NCI-H2107 treated with DMSO at 0.1 percent for 48 hours (cell line): ENCODE measurements at regions not wholly inside any gene's neighbourhood (a gene's known extent, or its start where the extent isn't known, plus 50 kb on each side); places are given as distances from the start of the nearest gene placed in this dataset.

Experiments
- DNase-seq: peaks from one replicate; lab custom pipeline; 2025; ENCODE audit not compliant: unreplicated experiment; lab: John Stamatoyannopoulos, UW

DNA sequence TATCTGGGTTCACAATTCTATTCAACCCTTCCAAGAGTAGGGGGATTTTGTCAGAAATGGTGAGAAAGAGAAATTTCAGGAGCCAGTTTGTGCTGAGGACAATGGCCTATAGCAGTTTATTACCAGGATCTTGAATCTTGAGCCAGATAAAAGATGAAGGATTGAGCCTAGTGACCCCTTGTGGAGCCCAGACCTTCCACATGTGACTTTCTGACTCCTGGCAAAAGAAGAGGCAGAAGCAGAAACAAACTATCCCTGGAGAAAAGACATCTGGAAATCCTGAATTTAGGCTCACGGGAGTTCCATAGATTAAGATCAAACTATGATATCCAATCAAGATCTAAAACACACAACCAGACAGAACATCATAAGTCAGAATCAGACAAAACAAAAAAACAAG is 60.9 kb upstream of the CHRM2 start:
- DNase-seq: no peak

DNA sequence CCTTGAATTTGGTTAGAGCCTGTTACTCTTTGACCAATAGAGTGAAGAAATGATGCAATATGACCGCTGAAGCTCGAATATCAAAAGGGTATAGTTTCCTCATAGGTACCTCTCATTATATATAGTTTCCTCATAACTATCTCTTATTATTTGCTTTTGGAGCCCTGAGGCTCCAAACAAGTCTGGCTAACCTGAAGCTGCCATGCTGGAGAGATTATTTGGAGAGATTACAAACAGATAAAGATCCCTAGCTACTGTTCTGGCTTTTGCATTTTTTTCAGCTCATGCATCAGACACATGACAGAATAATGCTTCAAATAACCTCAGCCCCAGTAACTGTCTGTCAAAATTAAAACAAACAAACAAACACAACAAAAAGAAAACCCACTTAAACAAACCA is 65.4 kb upstream of the CHRM2 start:
- no peak for DNase-seq

DNA sequence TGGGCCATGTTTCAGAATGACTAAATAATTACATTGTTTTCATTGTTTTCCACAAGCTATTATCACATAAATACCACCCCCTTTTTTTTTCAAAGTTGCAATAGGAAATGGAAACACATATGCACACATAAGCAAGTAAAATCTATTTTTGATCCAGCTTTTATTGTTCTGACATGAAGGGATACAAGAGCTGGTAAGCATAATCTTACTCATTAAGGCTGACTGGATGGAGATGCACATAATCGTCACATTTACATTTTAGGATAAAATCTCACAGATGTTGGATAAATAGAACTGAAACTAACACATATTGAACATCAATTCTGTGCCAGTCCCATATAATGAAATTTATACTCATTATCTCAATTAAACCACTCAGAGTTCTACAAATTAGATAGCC is 84.5 kb upstream of the CHRM2 start:
- DNase-seq: no peak

DNA sequence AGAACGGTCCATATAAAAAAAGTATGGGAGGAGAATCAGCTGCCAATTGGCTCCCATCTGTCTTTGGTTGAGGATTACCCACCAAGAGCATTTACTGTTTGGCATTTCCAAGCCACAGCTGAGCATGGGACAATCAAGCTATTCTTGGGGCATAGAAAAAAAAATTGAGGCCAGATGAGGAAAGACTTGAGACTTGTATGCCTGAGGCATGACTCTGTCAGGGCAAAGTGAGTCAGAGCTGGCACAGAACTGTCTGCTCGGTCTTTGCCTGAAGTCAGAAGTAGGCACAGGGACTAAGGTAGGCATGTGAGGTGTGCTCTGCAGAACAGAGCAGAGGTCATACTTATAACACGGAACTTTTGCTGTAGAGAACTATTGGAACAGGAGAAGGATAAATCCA is 126.5 kb upstream of the CHRM2 start:
- DNase-seq: no peak

DNA sequence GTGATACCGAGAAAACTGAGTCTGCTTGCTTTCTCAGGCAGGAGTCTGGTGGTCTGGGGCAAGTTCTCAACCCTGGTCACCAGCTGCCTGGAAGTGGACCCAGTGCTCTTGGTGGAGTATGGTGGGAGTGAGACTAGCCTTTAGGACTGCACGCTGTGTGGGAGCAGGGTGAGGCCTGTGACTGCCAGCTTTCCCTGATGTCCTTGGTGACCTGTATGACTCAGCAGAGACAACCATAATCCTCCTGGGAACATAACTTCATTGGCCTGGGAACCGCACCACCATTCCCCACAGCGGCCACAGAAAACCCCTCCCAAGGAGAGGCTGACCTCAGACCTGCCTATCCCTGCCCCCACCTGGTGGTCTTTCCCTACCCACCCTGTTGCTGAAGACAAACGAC is 139.5 kb upstream of the CHRM2 start:
- no peak for DNase-seq

DNA sequence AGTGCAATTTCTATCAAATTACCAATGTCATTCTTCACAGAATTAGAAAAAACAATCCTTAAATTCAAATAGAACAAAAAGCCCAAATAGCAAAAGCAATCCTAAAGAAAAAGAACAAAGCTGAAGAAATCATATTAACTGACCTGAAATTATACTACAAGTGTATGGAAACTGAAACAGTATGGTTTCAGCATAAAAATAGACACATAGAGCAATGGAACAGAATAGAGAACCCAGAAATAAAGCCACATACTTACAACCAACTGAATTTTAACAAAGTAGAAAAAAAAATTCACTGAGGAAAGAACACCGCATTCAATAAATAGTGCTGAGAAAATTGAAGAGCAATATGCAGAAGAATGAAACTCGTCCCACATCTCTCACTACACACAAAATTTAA is 142.0 kb upstream of the CHRM2 start:
- no peak for DNase-seq

DNA sequence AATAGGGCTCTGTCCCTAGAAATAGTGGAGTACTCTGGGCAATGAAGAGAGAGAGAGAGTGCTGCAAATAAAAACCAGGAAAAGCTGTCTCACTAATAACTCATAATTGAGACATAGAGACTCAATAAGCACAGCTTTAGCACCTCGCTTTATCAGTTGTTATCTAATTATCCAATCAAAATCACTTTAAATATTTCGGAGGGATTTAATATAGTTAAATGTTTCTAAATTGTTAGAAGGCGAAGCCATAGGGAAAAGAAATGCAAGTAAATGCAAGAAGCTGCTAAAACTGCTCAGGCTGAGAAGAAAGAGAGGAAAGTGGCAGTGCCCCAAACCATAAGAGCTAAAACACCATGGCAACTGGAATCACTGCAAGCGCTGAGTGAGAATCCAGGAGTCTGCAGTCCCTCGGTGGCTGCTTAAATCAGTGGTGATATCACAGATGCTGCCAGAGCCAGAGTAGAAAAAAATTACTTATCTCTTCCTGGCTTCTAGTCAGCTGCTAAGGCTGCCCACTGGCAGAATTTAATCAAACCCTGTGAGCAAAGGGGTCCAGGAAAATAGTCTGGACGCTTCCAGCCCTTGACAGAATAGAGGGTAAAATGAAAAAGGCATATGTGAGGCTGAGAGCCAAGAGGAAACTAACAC is 150.4 kb upstream of the CHRM2 start:
- no peak for DNase-seq

DNA sequence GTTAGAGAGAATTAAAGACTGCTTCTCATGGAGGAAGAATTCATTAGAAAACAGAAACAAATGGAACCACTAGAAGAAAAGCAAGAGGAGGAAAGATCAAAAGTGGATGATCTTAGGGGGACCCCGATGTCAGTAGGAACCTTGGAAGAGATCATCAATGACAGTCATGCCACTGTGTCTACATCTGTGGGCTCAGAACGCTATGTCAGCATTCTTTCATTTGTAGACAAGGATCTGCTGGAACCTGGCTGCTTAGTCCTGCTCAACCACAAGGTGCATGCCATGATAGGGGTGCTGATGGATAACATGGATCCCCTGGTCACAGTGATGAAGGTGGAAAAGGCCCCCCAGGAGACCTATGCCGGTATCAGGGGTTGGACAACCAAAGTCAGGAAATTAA is 154.4 kb upstream of the CHRM2 start:
- no peak for DNase-seq

DNA sequence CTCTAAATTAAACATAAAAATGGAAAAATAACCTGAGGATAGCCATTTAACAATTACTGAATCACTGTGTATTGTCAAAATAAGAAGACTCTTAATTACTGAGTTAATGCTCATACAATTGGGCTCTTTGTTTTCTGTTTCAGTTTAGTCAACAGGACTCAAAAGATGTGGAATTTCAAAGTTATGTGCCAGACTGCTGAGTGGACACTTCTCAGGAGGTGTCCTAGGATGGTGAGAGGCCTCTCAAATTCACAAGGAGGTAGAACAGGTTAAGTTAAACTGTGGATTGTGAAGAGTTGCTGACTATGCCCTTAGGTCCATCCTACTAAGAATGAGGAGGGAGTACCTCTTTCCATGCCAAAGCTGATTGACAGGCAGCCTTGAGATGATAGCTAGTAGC is 157.7 kb upstream of the CHRM2 start:
- DNase-seq: no peak

DNA sequence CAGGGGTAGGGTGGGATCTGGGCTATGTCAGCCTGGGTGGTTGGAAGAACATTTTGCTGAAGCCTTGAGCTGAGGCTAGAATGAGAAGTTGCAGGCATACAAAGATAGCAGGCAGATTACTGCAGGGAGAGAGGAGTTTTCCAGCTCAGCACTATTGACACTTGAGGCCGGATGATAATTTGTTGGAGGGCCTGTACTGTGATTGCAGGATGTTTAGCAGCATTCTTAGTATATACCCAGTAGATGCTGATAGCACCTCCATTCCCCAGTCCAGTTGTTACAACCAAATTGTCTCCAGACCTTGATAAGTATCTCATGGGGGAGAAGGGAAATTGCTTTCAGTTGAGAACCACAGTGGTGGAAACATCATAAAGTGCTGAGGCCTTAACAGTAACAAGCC is 158.6 kb upstream of the CHRM2 start:
- no peak for DNase-seq

DNA sequence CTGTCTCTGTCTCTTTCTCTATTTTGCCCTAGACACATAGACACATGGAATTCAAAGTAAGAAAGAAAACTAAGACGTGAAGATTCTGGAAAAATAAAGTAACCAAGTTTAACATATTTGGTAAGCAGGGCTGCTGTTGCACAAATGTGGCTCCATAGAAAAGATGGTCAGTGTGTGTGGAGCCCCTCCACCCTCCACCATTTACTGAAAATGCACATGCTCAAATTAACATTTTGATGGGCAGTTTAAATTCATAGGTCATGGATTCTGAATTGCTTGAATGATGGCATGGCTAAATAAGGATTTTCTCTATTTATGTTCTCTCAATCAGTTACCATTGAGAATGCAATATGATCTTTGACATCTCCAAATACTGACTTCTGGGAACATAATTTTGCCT is 165.5 kb upstream of the CHRM2 start:
- DNase-seq: no peak

DNA sequence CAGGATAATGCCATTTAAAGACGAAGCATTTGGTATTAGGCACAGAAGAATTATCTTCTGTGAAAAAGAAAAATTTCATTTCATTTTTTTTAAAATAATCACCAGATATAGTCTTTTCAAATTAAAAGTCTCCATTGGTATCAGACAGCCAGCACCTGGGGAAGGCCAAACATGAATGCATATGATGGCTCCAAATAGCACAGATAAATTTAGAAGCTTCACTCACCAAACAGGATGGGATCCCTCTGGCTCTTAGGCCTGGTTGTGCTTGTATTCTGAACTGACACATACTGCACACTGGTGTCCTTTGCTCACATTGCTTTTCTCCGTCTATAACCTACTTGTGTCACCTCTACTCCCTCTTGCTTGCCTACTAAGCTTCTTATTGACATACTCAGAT is 169.5 kb upstream of the CHRM2 start:
- no peak for DNase-seq

DNA sequence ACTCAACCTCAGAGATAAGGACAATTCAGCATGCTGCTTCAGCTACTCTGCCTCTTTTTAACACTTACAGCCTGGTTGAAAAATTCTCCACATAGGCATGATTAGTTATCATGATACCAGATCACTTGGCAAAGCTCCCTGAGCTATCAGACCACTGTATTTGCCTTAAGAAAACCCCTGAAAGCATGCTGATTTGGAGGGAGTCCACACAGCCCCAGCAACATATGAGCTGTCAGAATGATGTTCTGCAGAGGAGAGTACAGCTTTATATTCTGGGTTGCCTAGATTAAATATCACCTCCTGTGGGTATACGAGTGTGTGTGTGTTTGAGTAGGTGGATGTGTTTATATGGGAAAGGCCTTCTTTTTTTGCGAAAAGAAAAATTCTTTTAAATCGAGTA is 170.2 kb upstream of the CHRM2 start:
- no peak for DNase-seq

DNA sequence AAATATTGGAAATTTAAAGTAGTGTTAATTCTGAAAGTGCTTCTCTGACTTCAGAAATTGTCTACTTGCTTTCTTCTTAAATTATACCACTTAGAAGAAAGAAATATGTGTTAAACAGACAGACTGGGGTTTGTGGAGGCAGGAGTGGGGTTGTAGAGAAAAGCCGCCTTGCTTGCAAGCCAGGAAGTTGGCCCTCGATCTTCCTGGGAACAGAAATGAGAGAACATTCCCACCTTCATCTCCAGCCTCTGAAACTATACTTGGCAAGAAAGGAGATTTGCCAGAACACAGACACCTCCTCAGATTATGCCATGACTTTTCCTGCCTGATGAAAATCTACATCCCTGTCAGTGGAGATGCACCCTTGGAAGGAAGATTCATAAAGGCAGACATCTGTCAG is 171.2 kb upstream of the CHRM2 start:
- no peak for DNase-seq

DNA sequence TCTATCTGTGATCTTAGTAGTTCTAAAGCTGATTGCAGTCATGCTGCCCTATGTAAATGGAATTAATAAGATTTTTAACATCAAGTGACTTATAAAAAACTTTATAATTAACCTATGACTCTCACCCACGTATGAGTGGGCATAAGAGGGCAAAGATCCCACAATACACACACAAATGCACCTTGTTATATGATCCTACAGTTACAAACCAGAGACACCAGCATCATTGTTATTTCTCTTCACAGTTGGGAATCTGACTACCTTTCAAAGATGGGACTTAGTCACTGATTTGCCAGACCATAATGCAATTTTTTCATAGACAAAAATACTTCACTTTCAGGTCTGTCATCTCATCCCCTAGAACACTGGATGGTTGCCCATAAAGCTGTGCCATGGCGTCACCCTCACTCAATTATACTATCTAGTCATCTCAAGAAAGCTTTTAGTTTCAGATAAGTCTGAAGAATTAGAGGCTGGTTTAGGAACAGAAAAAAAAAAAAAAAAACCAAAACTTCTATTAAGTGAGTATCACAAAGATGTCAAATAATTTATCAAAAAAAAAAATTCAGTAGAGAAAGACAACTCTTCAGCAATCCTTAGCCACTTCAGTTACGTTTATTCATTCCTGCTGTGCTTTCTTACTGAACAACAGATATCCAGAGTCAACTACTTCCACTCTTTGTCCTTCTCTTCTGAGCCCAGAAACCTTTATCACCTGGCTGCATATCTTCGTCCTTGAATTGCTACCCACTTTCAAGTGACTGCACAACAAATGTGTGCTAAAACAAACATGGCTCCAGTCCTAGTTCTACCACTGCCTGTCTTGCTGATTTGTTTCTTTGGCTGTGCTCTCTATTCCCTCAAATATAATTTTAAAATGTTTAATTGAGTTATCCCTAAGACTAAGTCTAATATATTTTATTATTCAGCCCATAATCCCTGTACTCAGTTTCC is 175.0 kb upstream of the CHRM2 start:
- no peak for DNase-seq

DNA sequence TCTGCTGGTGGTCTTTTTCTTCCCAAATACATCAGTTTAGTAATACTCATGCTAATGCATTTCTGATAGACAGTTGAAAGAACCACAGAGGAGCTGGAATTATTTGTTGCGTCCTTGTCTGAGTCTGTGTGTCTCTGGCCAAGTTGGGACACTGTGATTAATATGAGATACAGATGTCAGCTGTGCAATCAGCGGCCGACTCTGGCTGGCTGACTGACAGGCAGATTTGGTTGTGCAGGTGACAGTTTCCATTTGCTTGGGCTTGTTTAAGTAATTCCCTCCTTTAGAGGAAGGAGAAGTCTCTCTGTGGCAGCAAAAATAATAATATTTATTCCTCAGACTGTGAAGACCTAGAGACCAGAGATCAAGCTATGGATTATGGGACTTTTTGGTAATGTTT is 176.2 kb upstream of the CHRM2 start:
- no peak for DNase-seq

DNA sequence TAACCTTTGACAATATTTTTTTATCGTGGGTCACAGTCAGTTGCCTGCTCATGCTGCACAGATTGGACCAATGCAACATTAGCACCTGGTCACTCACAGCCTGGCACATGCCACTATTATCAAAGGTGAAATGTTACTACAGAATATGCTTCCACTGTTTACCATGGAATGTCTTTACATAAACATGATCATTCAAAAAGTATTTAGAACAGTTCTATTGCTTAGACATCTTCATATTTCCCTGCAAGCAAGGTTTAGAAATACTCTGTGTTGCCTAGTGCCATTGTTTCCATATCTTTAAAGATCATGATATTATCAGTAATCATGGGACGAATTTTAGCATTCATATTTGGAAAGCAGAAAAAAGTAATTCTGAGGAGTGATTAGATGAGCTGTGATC is 179.9 kb upstream of the CHRM2 start:
- no peak for DNase-seq

DNA sequence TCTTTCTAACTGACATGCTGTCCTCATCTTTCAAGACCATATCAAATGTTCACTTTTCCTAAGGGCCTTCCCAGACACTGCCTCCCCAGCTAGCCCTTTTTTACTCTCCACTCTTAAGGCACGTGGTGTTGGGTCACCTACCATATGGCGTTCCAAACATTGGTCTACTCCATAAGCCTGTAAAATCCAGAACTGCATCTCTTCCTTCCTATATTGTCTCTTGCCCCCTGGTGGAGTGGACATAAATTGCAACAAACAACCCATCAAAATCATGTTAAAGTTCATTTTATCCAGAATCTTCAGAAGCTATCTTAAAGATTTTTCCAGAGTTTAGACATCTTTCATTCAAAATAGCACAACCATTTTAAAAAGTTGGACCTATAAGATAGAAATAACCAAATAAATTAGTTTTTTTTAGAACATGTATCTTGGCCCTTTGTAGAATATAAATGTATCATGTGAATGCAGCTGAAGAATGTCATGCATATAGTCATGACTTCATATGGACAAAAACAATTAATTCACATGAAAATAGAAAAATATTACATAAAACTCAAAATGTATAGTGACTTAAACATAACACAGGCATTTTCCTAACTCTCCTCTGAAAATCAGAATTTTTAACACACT is 180.6 kb upstream of the CHRM2 start:
- peak; percentile 7 for DNase-seq

DNA sequence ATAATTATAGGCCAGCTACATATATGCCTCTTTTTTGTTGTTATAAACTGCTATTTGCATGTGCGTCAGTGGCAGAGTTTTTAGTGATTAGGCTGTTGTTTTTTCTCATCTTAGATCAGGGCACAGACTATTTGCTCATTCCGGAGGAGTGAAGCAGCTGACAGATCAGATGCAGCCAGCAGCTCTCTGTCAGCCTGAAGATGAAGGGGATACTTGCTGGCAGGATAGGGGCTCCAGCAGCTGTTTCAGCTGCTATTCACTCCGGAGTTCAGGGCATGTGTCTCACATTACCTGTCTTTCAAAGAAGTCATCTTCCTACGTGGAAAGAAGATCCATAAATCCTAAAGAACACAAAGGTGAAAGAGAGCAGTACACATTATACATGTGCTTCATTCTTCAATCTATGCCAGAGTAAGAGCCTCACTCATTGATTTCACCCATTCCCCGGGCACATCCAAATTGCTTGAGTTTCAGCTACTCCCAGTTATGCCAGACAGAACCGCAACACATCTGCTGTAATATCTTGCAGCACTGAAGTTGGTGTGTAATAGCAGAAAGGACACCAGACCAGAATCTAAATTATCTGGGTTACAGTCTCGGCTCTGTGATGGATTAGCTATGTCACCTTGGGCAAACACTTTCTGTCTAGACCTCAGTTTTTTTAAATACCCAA is 182.8 kb upstream of the CHRM2 start:
- DNase-seq: no peak

DNA sequence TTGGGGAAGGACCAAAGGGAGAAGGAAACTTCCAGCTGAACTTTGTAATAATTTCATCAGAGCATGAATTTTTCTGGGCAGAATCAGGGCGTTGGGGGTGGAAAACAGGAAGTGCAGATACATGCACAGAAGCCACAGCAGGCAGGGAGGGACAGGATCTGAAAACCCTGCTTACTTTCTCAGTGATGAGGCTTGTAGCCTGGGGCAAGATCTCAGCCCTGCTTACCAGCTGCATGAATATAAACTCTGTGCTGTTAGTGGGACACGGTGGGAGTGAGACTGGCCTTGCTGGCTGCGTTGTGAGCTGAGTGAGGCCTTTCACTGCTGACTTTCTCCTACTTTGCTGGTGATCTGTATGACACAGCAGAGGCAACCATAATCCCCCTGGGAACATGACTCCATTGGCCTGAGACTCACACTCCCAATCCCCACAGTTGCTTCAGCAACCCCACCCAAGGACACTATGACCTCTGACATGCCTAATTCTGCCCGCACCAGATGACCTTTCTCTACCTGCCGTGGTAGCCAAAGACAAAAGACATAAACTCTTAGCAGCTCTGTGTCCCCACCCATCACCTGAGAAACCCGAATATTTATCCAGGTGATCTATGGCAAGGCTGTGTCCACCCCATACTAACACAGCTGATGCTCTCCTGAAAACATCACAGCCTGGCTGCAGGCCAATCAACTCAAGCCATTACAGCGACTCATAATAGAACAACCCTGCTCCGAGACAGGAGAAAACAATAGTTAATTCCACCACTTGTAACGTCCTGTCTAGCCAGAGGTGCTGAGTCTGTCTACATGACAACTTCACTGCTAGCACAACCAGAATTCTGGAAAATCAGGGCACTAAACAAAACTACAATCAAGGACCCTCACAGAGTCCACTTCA is 190.7 kb upstream of the CHRM2 start:
- DNase-seq: no peak

DNA sequence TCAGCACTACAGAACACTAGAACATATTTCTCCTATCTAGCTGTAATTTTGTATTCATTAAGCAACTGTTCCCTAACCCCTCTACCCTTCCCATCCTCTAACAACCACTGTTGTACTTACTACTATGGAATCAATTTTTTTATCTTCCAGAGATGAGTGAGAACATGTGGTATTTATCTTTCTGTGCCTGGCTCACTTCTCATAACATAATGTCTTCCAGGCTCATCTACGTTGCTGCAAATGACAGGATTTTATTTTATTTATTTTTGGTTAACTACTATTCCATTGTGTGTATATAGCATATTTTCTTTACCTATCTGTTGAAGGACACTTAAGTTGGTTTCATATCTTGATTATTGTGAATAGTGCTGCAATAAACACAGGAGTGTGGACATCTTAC is 200.9 kb upstream of the CHRM2 start:
- DNase-seq: no peak
